WTC11 (cell line): ENCODE measurements at regions not wholly inside any gene's neighbourhood (a gene's known extent, or its start where the extent isn't known, plus 50 kb on each side); places are given as distances from the start of the nearest gene placed in this dataset.
"Not testable (repeated sequence)": the region's sequence is repeated elsewhere in the genome, so short reads cannot be mapped to it uniquely, and the experiment has no call there.

Experiments used
- ATAC-seq: fragments of 200-7000 bp; cut with Tn5 transposase; 2 replicates; pipeline ENCODE4 v1.10.0; 2021; ENCODE audit warnings: mild to moderate bottlenecking, moderate library complexity
- CTCF ChIA-PET: fragments of 300-600 bp; sonication (Branson Sonifier 250); formaldehyde crosslinking; loops from one replicate; lab custom pipeline; 2021; ENCODE audit warnings: antibody characterized with exemption; lab: Charles Lee
- POLR2A ChIA-PET: fragments of 350-600 bp; sonication (Branson Sonifier 250); formaldehyde crosslinking; loops from one replicate; lab custom pipeline; 2021; ENCODE audit warnings: antibody characterized with exemption; lab: Charles Lee
- DNase-seq: peaks from one replicate; pipeline ENCODE4 v3.0.0; 2021; ENCODE audit warnings: low spot score
- H3K27ac Mint-ChIP-seq: 2 replicates; pipeline ENCODE4 v1.8.0; 2021; ENCODE audit warnings: mixed read lengths
- H3K27me3 Mint-ChIP-seq: 2 replicates; pipeline ENCODE4 v1.8.0; 2021; ENCODE audit warnings: low read depth, mild to moderate bottlenecking, moderate library complexity, mixed read lengths
- H3K36me3 Mint-ChIP-seq: 2 replicates; pipeline ENCODE4 v1.8.0; 2021; ENCODE audit warnings: mixed read lengths
- H3K4me1 Mint-ChIP-seq: 2 replicates; pipeline ENCODE4 v1.8.0; 2022; ENCODE audit warnings: mixed read lengths
- H3K4me3 Mint-ChIP-seq: 2 replicates; pipeline ENCODE4 v1.8.0; 2021; ENCODE audit warnings: mild to moderate bottlenecking, moderate library complexity, mixed read lengths
- H3K9me3 Mint-ChIP-seq: 2 replicates; pipeline ENCODE4 v1.8.0; 2021; ENCODE audit warnings: mixed read lengths
- AR ChIP-seq: fragments of 250-450 bp; sonication (Bioruptor Pico); IDR thresholded peaks from 2 replicates; pipeline ENCODE4 v1.9.0; 2021; ENCODE audit warnings: mild to moderate bottlenecking
- GABPB1 ChIP-seq: sonication (generic); formaldehyde crosslinking; IDR thresholded peaks from 2 replicates; pipeline ENCODE4 v1.8.1; 2023; ENCODE audit warnings: mild to moderate bottlenecking, missing genetic modification reagents
- GRHL2 ChIP-seq: fragments of 250-450 bp; sonication (Bioruptor Pico); IDR thresholded peaks from 2 replicates; pipeline ENCODE4 v1.8.0; 2022; ENCODE audit warnings: mild to moderate bottlenecking, moderate library complexity; ENCODE audit not compliant: insufficient replicate concordance, severe bottlenecking
- KAT7 ChIP-seq: sonication (generic); formaldehyde crosslinking; IDR thresholded peaks from 2 replicates; pipeline ENCODE4 v1.8.1; 2023; ENCODE audit warnings: missing genetic modification reagents, mild to moderate bottlenecking, borderline replicate concordance
- NFYB ChIP-seq: sonication (generic); formaldehyde crosslinking; conservative IDR thresholded peaks from 2 replicates; pipeline ENCODE4 v1.8.0; 2022; ENCODE audit warnings: low read depth, missing genetic modification reagents
- TEAD1 ChIP-seq: sonication (generic); formaldehyde crosslinking; IDR thresholded peaks from 2 replicates; pipeline ENCODE4 v1.8.0; 2022; ENCODE audit warnings: mild to moderate bottlenecking, missing genetic modification reagents
- ZNF121 ChIP-seq: sonication (generic); formaldehyde crosslinking; IDR thresholded peaks from 2 replicates; pipeline ENCODE4 v1.8.0; 2023; ENCODE audit warnings: missing genetic modification reagents

- peaks cover 25% of the 10 kb centered on the region for H3K36me3 Mint-ChIP-seq
- H3K27me3 Mint-ChIP-seq, H3K4me3 Mint-ChIP-seq, H3K27ac Mint-ChIP-seq, POLR2A ChIA-PET, DNase-seq, ATAC-seq, CTCF ChIA-PET: not testable (repeated sequence)
- peaks cover 32% of the 10 kb centered on the region for H3K9me3 Mint-ChIP-seq
- peaks cover 14% of the 10 kb centered on the region for H3K4me1 Mint-ChIP-seq
Observed at GRCh38 chr3:32042867-32043266, 61.3 kb downstream of the ZNF860 start.

- TF ChIP-seq GABPB1 (peak; percentile 61), AR (no peak)
- TF ChIP-seq, all 79 proteins: peak for 1
- Mint-ChIP-seq H3K27ac (no peak overlapping the region), H3K4me1 (peaks cover 12% of the 10 kb centered on the region), H3K9me3 (peaks cover 32% of the 10 kb centered on the region), H3K4me3 (no peak overlapping the region), H3K27me3 (peaks cover 9% of the 10 kb centered on the region), H3K36me3 (peaks cover 25% of the 10 kb centered on the region)
- ChIA-PET POLR2A (interaction anchor here (0.6 kb wide), 1 partner anchor 16 kb away, joined by 4 read pairs; no protein-coding TSS in a partner anchor), CTCF (interaction anchor here (0.6 to 1.4 kb wide), 4 partner anchors 8 to 403 kb away, joined by 3 to 4 read pairs (median 4); no protein-coding TSS in a partner anchor)
- DNase-seq (peak; percentile 24), ATAC-seq (peak; percentile 86)
Observed at GRCh38 chr3:32045091-32045915, 61.1 kb upstream of the GPD1L start.

GRCh38 chr3:32046102-32046501 lies 60.3 kb upstream of the GPD1L start:
- POLR2A ChIA-PET: no interaction called here

GRCh38 chr3:32048487-32049182 lies 57.8 kb upstream of the GPD1L start:
- H3K27ac Mint-ChIP-seq: no peak overlapping the region
- peaks cover 4% of the 10 kb centered on the region; the same call in 1 of the 2 replicates for H3K27me3 Mint-ChIP-seq
- peaks cover 12% of the 10 kb centered on the region for H3K4me1 Mint-ChIP-seq
- ChIA-PET POLR2A (no interaction called here), CTCF (no interaction called here)
- H3K36me3 Mint-ChIP-seq: peaks cover under 1% of the 10 kb centered on the region
- no peak for TF ChIP-seq AR
- no peak for TF ChIP-seq GRHL2 (CRISPR knock-in tag)
- no peak for TF ChIP-seq TEAD1 (CRISPR knock-in tag)
- no peak for TF ChIP-seq GABPB1
- TF ChIP-seq KAT7 (CRISPR knock-in tag): no peak
- TF ChIP-seq ZNF121 (CRISPR knock-in tag): no peak
- no peak overlapping the region for H3K4me3 Mint-ChIP-seq
- peaks cover 8% of the 10 kb centered on the region for H3K9me3 Mint-ChIP-seq
- no peak for DNase-seq
- no peak for ATAC-seq

More at GRCh38 chr3:32046102-32046501, 60.3 kb upstream of the GPD1L start:
- ATAC-seq (no peak), DNase-seq (no peak)
- Mint-ChIP-seq H3K4me1 (peaks cover 12% of the 10 kb centered on the region), H3K9me3 (peaks cover 27% of the 10 kb centered on the region), H3K36me3 (peaks cover 25% of the 10 kb centered on the region), H3K4me3 (no peak overlapping the region), H3K27me3 (peaks cover 9% of the 10 kb centered on the region), H3K27ac (no peak overlapping the region)
- CTCF ChIA-PET: interaction anchor here (0.9 to 1.4 kb wide), 4 partner anchors 9 to 484 kb away, joined by 3 to 4 read pairs (median 4); no protein-coding TSS in a partner anchor
- TF ChIP-seq NFYB (CRISPR knock-in tag) (no peak), GABPB1 (no peak)
